ENCODE measurements at regions not wholly inside any gene's neighbourhood (a gene's known extent, or its start where the extent isn't known, plus 50 kb on each side); places are given as distances from the start of the nearest gene placed in this dataset.

DNA sequence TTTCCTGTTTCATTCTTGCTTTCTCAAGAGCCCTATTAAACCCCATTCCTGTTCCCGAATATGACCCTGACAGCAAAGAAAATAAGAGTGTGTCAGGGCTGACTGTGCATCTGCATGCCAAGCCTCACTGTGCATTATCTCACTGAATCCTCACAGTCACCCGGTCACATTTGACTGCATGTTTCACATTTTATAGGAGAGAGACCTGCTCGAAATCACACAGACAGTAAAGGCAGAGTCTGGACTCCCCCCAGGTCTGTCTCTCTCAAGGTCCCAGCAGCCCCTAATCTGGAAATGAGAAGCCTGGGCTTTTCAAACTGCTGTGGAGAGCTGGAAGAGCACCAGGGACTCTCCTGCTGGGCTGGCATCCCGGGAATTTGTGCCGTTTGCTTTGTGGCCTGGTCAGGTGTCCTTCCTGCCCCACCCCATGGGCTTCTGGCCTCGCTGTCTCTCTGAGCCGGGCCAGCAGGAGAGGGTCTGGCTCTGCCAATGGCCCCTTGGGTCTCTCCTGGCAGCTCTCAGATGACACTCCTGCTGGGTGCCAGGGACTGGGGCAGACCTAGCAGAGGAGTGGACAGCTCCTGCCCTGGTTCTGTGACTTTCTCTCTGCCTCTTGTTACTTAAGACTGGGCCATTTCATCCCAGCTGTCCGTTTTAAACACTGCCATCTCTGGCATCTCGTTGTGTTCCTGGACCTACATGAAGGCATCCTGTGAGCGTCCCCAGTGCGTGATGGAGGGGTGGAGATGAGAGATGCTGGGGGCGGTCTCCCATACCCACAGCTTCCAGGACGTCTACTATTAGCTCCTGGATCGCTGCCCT is 173.6 kb downstream of the ARHGAP12 start:
- no peak for DNase-seq (ENCODE audit: low read depth in 2 of 3, low spot score in 1 of 3)

- DNase-seq (ENCODE audit: low read depth in 2 of 3, low spot score in 1 of 3), result no peak
Measured at GRCh38 chr10:31753681-31754080, 174.9 kb downstream of the ARHGAP12 start.

GRCh38 chr10:31752170-31752569 is 176.5 kb downstream of the ARHGAP12 start:
- DNase-seq (ENCODE audit: low read depth in 2 of 3, low spot score in 1 of 3), result no peak

- DNase-seq (ENCODE audit: low read depth in 2 of 3, low spot score in 1 of 3), result no peak
Measured at GRCh38 chr10:31751738-31752080, 176.9 kb downstream of the ARHGAP12 start.

- DNase-seq (ENCODE audit: low read depth in 2 of 3, low spot score in 1 of 3), result no peak
Measured at GRCh38 chr10:31751051-31751737, 177.4 kb downstream of the ARHGAP12 start.

GRCh38 chr10:31749981-31750840 is 178.4 kb downstream of the ARHGAP12 start:
- no peak for DNase-seq (ENCODE audit: low read depth in 2 of 3, low spot score in 1 of 3)

DNA sequence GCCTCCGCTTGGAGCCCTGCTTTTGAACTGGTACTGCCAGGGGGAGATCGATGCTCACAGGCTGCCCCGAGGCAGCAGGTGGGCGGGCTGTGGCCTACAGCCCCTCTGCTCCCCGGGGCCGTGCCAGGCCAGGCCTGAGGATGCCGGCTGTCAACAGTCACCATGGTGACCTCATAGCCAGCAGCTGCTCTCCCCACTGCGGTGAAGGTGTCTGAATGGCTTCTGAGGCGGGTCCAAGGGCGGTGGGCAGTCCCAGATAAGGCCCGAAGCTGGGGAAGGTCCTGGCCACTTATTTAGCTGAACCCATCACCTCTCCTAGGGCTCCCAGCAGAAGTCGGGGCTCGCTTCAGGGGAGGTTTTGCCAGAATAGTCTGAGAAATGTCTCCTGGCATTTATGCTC is 179.3 kb downstream of the ARHGAP12 start:
- DNase-seq (ENCODE audit: low read depth in 2 of 3, low spot score in 1 of 3), result no peak

- DNase-seq (ENCODE audit: low read depth in 2 of 3, low spot score in 1 of 3), result peak; percentile 22 to 50 (median 37)
Measured at GRCh38 chr10:31745612-31746376, 182.8 kb downstream of the ARHGAP12 start.

GRCh38 chr10:31744025-31744424 is 184.6 kb downstream of the ARHGAP12 start:
- no peak for DNase-seq (ENCODE audit: low read depth in 2 of 3, low spot score in 1 of 3)

DNA sequence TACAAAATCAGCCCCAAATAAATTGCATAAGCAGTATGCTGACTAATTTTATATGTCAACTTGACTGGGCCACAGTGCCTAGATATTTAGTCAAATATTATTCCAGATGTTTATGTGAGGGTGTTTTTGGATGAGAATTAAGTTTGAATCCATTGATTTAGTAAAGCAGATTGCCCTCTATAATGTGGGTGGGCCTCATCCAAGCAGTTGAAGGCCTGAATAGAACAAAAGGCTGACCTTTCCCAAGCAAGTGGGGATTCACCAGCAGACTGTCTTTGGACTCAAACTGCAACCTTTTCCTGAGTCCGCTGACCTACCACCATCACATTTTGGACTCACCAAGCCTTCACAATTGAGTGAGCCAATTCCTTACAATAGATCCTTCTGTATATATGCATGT is 186.4 kb downstream of the ARHGAP12 start:
- DNase-seq (ENCODE audit: low read depth in 2 of 3, low spot score in 1 of 3), result no peak

DNA sequence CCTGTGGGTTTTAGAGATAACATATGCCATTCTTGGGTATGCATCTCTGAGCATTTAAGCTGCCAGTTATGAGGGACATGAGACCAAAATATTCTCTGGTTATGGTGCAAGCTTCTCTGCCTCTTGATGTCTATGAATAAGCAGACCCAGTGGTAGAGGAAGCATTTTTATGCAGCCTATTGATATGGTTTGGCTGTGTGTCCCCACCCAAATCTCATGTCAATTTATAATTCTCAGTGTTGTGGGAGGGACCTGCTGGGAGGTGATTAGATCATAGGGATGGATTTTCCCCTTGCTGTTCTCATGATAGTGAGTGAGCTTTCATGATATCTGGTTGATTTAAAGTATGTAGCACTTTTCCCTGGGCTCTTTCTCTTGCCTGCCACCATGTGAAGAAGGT is 187.2 kb downstream of the ARHGAP12 start:
- DNase-seq (ENCODE audit: low read depth in 2 of 3, low spot score in 1 of 3), result no peak

DNA sequence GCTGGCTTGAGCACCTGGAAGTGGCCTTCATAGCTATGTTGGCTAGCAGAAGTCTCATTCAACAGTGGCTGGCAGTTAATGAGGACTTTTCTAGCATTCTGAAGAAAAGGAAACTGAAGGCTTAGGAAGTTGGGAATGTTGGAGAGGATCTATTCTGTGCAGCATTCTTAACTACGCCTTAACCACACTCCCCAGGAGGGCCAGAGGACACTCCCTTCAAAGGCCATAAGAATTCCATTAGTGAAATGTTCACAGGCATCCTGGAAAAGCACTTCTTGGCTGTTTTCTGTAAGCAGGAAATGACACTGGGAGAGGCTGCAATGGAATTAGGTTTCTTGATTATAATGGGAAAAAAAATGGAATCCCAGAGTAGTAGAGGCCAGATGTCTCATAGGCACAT is 188.9 kb downstream of the ARHGAP12 start:
- DNase-seq (ENCODE audit: low read depth in 2 of 3, low spot score in 1 of 3), result no peak

GRCh38 chr10:31739146-31739545 is 189.5 kb downstream of the ARHGAP12 start:
- no peak for DNase-seq (ENCODE audit: low read depth in 2 of 3, low spot score in 1 of 3)

DNA sequence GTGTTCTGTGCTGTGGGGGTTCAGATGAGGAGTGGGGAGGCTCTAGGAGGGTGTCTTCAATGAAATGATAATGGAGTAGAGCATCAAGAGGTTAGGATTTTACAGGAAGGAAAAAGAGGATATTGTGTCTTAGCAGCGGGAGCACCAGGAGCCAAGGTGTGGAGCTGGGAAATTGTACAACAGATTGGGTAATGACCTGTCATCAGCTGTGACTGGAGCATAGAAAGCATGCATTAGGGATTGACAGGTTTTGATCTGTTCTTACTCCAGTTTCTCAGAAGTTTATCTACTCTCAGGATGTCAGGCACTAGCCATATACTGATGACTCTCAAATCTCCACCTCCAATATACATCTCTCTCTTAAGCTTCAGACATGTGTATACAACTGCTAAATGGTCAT is 196.9 kb downstream of the ARHGAP12 start:
- no peak for DNase-seq (ENCODE audit: low read depth in 2 of 3, low spot score in 1 of 3)

- no peak for DNase-seq (ENCODE audit: low read depth in 2 of 3, low spot score in 1 of 3)
Measured at GRCh38 chr10:31730776-31731175, 197.9 kb downstream of the ARHGAP12 start.

- DNase-seq (ENCODE audit: low read depth in 2 of 3, low spot score in 1 of 3), result no peak
Measured at GRCh38 chr10:31728698-31729224, 199.9 kb downstream of the ARHGAP12 start.

DNA sequence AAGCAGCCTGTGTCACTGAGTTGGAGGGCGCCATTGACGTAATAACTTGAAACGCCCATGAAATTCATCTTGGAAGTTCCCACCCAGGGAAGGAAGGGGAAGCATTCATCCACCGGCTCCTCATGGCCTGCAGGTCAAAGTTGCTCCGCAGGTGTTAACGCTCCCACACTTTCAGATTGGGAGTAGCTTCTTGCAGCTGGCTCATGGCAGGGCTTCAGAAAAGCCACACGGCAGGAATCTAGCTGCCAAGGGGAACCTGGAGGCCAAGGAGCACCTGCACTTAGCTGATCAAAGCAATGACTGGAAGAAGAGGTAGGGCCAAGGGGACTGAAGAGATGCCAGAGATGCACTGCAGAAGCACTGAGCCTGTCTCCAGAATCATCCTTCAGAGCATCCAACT is 203.2 kb downstream of the ARHGAP12 start:
- no peak for DNase-seq (ENCODE audit: low read depth in 2 of 3, low spot score in 1 of 3)

DNA sequence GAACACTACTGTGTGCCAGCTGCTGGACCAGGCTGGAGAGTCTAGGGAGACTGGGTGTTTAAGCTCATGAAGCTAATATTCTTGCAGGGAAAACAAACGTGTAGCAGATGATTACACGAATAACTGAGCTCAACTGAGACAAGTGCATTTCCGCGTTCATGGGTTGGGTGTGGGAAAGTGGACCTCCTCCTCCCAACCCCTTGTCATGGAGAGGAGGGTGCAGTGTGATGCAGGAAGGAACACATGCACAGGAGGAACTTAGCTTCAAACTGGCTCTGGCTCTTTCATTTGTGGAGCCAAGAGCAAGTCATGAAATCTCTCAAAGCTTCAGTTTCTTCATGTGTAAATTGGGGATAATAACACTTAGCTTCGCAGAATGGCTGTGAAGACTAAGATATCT is 204.3 kb downstream of the ARHGAP12 start:
- DNase-seq (ENCODE audit: low read depth in 2 of 3, low spot score in 1 of 3), result no peak

- no peak for DNase-seq (ENCODE audit: low read depth in 2 of 3, low spot score in 1 of 3)
Measured at GRCh38 chr10:31723106-31723750, 205.4 kb downstream of the ARHGAP12 start.

- DNase-seq (ENCODE audit: low read depth in 2 of 3, low spot score in 1 of 3), result no peak
Measured at GRCh38 chr10:31721096-31721495, 207.5 kb downstream of the ARHGAP12 start.

Measured in stimulated activated CD4-positive, alpha-beta T cell treated with anti-CD3 and anti-CD28 coated beads, Interleukin-12 subunit alpha, Interleukin-12 subunit beta, amount 100 ng/mL, for 48 hours (primary cell).